Cardiac muscle cell (in vitro differentiated cells and primary cell): ENCODE measurements at regions not wholly inside any gene's neighbourhood (a gene's known extent, or its start where the extent isn't known, plus 50 kb on each side); places are given as distances from the start of the nearest gene placed in this dataset.
"Not testable (repeated sequence)": the region's sequence is repeated elsewhere in the genome, so short reads cannot be mapped to it uniquely, and the experiment has no call there.

ENCODE experiments used
- DNase-seq, 2 donors: peaks; one replicate each; pipeline versions ENCODE4 v3.0.0 to v3.0.0-alpha.2; 2010 to 2017; ENCODE audit warnings: low read depth in 1 of 2, low spot score in 1 of 2
- H3K27ac ChIP-seq: fragments of 200-600 bp; sonication (generic); 2 replicates; pipeline ENCODE4 v1.5.1; 2016
- H3K27me3 ChIP-seq: fragments of 200-600 bp; sonication (generic); 2 replicates; pipeline ENCODE4 v1.6.0; 2016; ENCODE audit warnings: control low read depth
- H3K36me3 ChIP-seq: fragments of 200-600 bp; sonication (generic); 2 replicates; pipeline ENCODE4 v1.5.1; 2016; ENCODE audit warnings: control low read depth
- H3K4me1 ChIP-seq: fragments of 200-600 bp; sonication (generic); 2 replicates; pipeline ENCODE4 v1.8.1; 2017; ENCODE audit warnings: low read depth, mild to moderate bottlenecking, mixed run types
- H3K4me3 ChIP-seq: fragments of 200-600 bp; sonication (generic); 2 replicates; pipeline ENCODE4 v1.5.1; 2016; ENCODE audit warnings: mild to moderate bottlenecking
- H3K9me3 ChIP-seq: fragments of 200-600 bp; sonication (generic); 2 replicates; pipeline ENCODE4 v1.5.1; 2017; ENCODE audit warnings: low read depth, mild to moderate bottlenecking, control low read depth
- CTCF ChIP-seq: IDR thresholded peaks from 2 replicates; pipeline ENCODE4 v1.5.1; 2012; ENCODE audit warnings: low read depth, mild to moderate bottlenecking, low read length

DNA sequence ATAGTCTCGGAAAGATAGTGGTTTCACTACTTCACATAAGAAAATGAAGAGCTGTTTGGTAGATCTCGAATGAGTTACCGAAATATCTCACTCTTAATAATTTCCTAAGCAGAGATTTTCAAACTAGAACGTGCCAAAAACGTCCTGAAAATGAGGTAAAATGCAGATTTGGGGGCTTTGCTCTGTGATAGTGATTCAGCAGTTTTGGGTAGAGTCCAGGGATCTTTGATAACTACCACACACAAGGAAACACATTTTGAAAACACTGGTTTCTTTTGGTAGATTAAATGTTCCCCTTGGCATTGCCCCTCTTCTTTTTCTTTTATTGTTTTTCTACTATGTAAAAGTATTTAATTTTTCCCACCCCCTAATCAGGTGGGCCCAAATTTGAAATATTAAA lies 125.9 kb downstream of the EBLN2 start:
- TF ChIP-seq CTCF: no peak
- Histone ChIP-seq H3K4me1 (no peaks in the 10 kb centered on the region), H3K9me3 (no peaks in the 10 kb centered on the region), H3K27me3 (no peaks in the 10 kb centered on the region), H3K27ac (no peak overlapping the region), H3K4me3 (no peak overlapping the region), H3K36me3 (no peaks in the 10 kb centered on the region)
- DNase-seq: peak in 1 of 2 donors; percentile 1

DNA sequence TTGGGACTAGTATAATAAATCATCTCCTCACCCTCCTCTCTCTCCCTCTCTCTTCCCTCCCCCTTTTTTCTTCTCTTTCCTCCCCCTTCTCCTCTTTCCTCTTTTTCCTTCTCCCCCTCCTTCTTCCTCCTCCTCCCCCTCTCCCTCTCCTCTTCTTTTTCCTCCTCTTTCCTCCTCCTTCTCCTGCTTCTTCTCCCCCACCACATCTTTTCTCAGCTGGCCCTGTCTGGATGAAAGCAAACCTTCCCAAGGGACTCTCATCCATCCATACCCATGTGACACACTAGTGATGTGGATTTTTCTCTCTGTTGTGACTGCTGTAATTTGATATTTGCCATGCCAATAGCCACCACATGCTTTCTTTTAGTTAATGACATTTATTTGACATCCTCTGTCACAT lies 127.2 kb downstream of the EBLN2 start:
- Histone ChIP-seq H3K27ac (no peak overlapping the region), H3K27me3 (no peaks in the 10 kb centered on the region), H3K36me3 (no peaks in the 10 kb centered on the region), H3K4me3 (no peak overlapping the region), H3K4me1 (no peaks in the 10 kb centered on the region), H3K9me3 (no peaks in the 10 kb centered on the region)
- no peak for DNase-seq
- no peak for TF ChIP-seq CTCF

DNA sequence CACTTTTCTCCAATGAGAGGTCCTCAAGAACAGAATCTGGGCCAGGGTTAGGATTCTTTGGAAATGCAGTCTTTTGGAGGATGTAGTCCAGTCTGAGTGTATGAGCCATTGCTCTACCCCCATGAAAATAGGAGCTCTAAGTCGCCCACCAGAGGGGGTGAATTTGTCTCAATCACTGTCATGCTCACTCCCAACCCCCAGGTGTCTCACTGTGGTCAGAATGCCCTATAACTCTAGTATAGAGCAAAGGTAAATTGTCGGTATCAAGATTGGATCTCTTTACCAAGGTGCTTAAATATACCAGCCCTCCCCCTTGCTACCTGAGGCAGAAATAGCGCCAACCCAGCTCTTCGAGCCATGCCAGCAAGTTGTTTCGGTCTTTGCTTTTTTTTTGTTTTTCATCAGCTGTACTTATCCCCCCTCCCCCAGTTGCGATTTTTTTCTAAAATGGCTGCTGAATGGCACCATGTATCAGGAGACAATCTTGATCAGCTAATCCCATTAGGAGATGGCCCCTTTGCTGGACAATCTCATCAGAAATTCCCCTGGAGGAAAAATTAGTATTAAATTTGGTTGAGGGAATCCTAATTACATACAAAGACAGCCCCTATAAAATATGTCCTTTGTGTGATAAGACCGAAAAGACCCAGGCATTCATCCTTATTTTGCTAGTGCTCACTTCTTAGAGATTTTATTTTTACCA lies 130.7 kb downstream of the EBLN2 start:
- DNase-seq: peak in 1 of 2 donors; percentile 19
- no peak overlapping the region for H3K4me3 ChIP-seq
- H3K4me1 ChIP-seq: no peaks in the 10 kb centered on the region
- H3K27me3 ChIP-seq: no peaks in the 10 kb centered on the region
- no peaks in the 10 kb centered on the region for H3K36me3 ChIP-seq
- H3K9me3 ChIP-seq: no peaks in the 10 kb centered on the region
- TF ChIP-seq CTCF: no peak
- H3K27ac ChIP-seq: no peak overlapping the region

- not testable (repeated sequence) for H3K4me3 ChIP-seq, H3K4me1 ChIP-seq, H3K27me3 ChIP-seq, H3K27ac ChIP-seq, H3K36me3 ChIP-seq, H3K9me3 ChIP-seq, DNase-seq
These were observed 132.5 kb downstream of the EBLN2 start for GRCh38 chr3:73193943-73194342.

- Histone ChIP-seq H3K36me3 (no peaks in the 10 kb centered on the region), H3K4me1 (no peaks in the 10 kb centered on the region), H3K27ac (no peak overlapping the region), H3K9me3 (no peaks in the 10 kb centered on the region), H3K4me3 (no peak overlapping the region), H3K27me3 (no peaks in the 10 kb centered on the region)
- DNase-seq: no peak
- TF ChIP-seq CTCF: no peak
These were observed 135.7 kb downstream of the EBLN2 start for GRCh38 chr3:73197187-73197586.

DNA sequence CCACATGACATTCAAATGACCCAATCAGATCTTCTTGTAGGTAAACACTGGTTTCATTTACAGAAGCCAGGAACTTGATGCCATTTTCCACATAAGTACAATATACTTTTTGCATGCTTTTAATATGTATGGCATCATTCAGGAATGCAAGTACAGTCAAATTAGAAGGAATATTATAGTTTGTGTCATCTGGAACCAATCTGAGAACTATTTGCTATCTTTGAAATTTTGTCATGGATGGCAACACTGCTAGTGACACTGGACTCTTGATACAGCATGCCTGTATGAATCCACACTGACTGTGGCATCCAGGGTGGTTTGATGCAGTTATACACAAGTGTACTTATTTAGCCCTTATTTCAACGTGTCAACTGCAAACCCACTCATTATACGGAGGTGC lies 141.6 kb downstream of the EBLN2 start:
- Histone ChIP-seq H3K27me3 (no peaks in the 10 kb centered on the region), H3K4me1 (no peaks in the 10 kb centered on the region), H3K4me3 (no peak overlapping the region), H3K36me3 (no peaks in the 10 kb centered on the region), H3K9me3 (no peaks in the 10 kb centered on the region), H3K27ac (no peak overlapping the region)
- no peak for TF ChIP-seq CTCF
- no peak for DNase-seq
